ENCODE measurements at regions not wholly inside any gene's neighbourhood (a gene's known extent, or its start where the extent isn't known, plus 50 kb on each side); places are given as distances from the start of the nearest gene placed in this dataset.
"Not testable (repeated sequence)": the region's sequence is repeated elsewhere in the genome, so short reads cannot be mapped to it uniquely, and the experiment has no call there.

GRCh38 chr7:67896721-67897120, 900.1 kb downstream of the TYW1 start:
- Histone ChIP-seq H3K4me1 (replicated peaks in 1 of 2) (no peaks in the 10 kb centered on the region), H3K27ac (no peak overlapping the region), H3K4me3 (no peak overlapping the region)
- in situ Hi-C loops (cut with MboI; ENCODE audit: low pct_unique_long_range_greater_than_20kb in 2 of 9, low sequenced_read_pairs in 9 of 9, unreplicated experiment in 9 of 9): no loop called here
- ATAC-seq (replicated peaks in 6 of 8): no peak

GRCh38 chr7:67900456-67900855, 903.8 kb downstream of the TYW1 start:
- 0 to 17% methylated on average over 1 of the region's 2 CpGs; no CpG with 5 or more reads in 8 of the 10 experiments for WGBS, 10 experiments
- no peaks in the 10 kb centered on the region for H3K4me1 ChIP-seq (replicated peaks in 1 of 2)
- H3K27ac ChIP-seq: no peak overlapping the region
- no peak for ATAC-seq (replicated peaks in 6 of 8)
- no peak overlapping the region for H3K4me3 ChIP-seq
- in situ Hi-C loops (cut with MboI; ENCODE audit: low pct_unique_long_range_greater_than_20kb in 2 of 9, low sequenced_read_pairs in 9 of 9, unreplicated experiment in 9 of 9): no loop called here

GRCh38 chr7:67901808-67902480, 905.3 kb downstream of the TYW1 start:
- Histone ChIP-seq H3K27ac (no peak overlapping the region), H3K4me1 (replicated peaks in 1 of 2) (no peaks in the 10 kb centered on the region), H3K4me3 (no peak overlapping the region)
- in situ Hi-C loops (cut with MboI; ENCODE audit: low pct_unique_long_range_greater_than_20kb in 2 of 9, low sequenced_read_pairs in 9 of 9, unreplicated experiment in 9 of 9): no loop called here
- peak in 4 of 8 experiments; percentile 29 to 57 (median 52) for ATAC-seq (replicated peaks in 6 of 8)
- WGBS, 10 experiments: 14 to 90% (median 72%) methylated on average over 3 to 14 of the region's 17 CpGs; no CpG with 5 or more reads in 1 of the 10 experiments

GRCh38 chr7:67907792-67908191, 911.2 kb downstream of the TYW1 start:
- 0 to 76% (median 66%) methylated on average over 1 to 4 of the region's 5 CpGs; no CpG with 5 or more reads in 4 of the 10 experiments for WGBS, 10 experiments
- no peaks in the 10 kb centered on the region for H3K4me1 ChIP-seq (replicated peaks in 1 of 2)
- H3K27ac ChIP-seq: no peak overlapping the region
- in situ Hi-C loops (cut with MboI; ENCODE audit: low pct_unique_long_range_greater_than_20kb in 2 of 9, low sequenced_read_pairs in 9 of 9, unreplicated experiment in 9 of 9): no loop called here
- ATAC-seq (replicated peaks in 6 of 8): no peak
- H3K4me3 ChIP-seq: no peak overlapping the region

GRCh38 chr7:67912437-67912836, 915.8 kb downstream of the TYW1 start:
- 17 to 100% (median 92%) methylated on average over 1 to 2 of the region's 2 CpGs; no CpG with 5 or more reads in 3 of the 10 experiments for WGBS, 10 experiments
- in situ Hi-C loops (cut with MboI; ENCODE audit: low pct_unique_long_range_greater_than_20kb in 2 of 9, low sequenced_read_pairs in 9 of 9, unreplicated experiment in 9 of 9): no loop called here
- Histone ChIP-seq H3K27ac (no peak overlapping the region), H3K4me1 (replicated peaks in 1 of 2) (peaks cover 0 to 10% of the 10 kb centered on the region in 2 donors), H3K4me3 (no peak overlapping the region)
- no peak for ATAC-seq (replicated peaks in 6 of 8)

GRCh38 chr7:67913604-67914003, 917.0 kb downstream of the TYW1 start:
- H3K4me3 ChIP-seq: no peak overlapping the region
- ATAC-seq (replicated peaks in 6 of 8): peak in 3 of 8 experiments; percentile 24 to 48 (median 47)
- in situ Hi-C loops (cut with MboI; ENCODE audit: low pct_unique_long_range_greater_than_20kb in 2 of 9, low sequenced_read_pairs in 9 of 9, unreplicated experiment in 9 of 9): no loop called here
- no peak overlapping the region for H3K27ac ChIP-seq
- H3K4me1 ChIP-seq (replicated peaks in 1 of 2): peaks cover 0 to 10% of the 10 kb centered on the region in 2 donors

GRCh38 chr7:67916111-67916510, 919.5 kb downstream of the TYW1 start:
- ATAC-seq (replicated peaks in 6 of 8); in situ Hi-C loops (cut with MboI; ENCODE audit: low pct_unique_long_range_greater_than_20kb in 2 of 9, low sequenced_read_pairs in 9 of 9, unreplicated experiment in 9 of 9); H3K4me3 ChIP-seq: not testable (repeated sequence)
- WGBS, 10 experiments: 0 to 100% (median 50%) methylated on average over 1 of the region's 1 CpG; no CpG with 5 or more reads in 7 of the 10 experiments
- Histone ChIP-seq H3K4me1 (replicated peaks in 1 of 2) (peaks cover 0 to 13% of the 10 kb centered on the region in 2 donors), H3K27ac (peak overlapping the region in 1 of 2 donors; percentile 48)

GRCh38 chr7:67916571-67917436, 920.2 kb downstream of the TYW1 start:
- Histone ChIP-seq H3K4me3 (no peak overlapping the region), H3K4me1 (replicated peaks in 1 of 2) (peaks cover 0 to 13% of the 10 kb centered on the region in 2 donors), H3K27ac (peak overlapping the region in 1 of 2 donors; percentile 48)
- peak in 4 of 8 experiments; percentile 90 to 96 (median 94) for ATAC-seq (replicated peaks in 6 of 8)
- 32 to 84% (median 64%) methylated on average over 3 to 8 of the region's 9 CpGs; no CpG with 5 or more reads in 2 of the 10 experiments for WGBS, 10 experiments
- in situ Hi-C loops (cut with MboI; ENCODE audit: low pct_unique_long_range_greater_than_20kb in 2 of 9, low sequenced_read_pairs in 9 of 9, unreplicated experiment in 9 of 9): no loop called here

GRCh38 chr7:67917437-67917755, 920.8 kb downstream of the TYW1 start:
- in situ Hi-C loops (cut with MboI; ENCODE audit: low pct_unique_long_range_greater_than_20kb in 2 of 9, low sequenced_read_pairs in 9 of 9, unreplicated experiment in 9 of 9): no loop called here
- WGBS, 10 experiments: 50 to 100% (median 83%) methylated on average over 1 to 3 of the region's 3 CpGs; no CpG with 5 or more reads in 3 of the 10 experiments
- ATAC-seq (replicated peaks in 6 of 8): no peak
- Histone ChIP-seq H3K4me1 (replicated peaks in 1 of 2) (peaks cover 0 to 13% of the 10 kb centered on the region in 2 donors), H3K27ac (no peak overlapping the region), H3K4me3 (no peak overlapping the region)

- H3K27ac ChIP-seq: no peak overlapping the region
- 33 to 100% (median 63%) methylated on average over 1 to 3 of the region's 4 CpGs; no CpG with 5 or more reads in 1 of the 10 experiments for WGBS, 10 experiments
- in situ Hi-C loops (cut with MboI; ENCODE audit: low pct_unique_long_range_greater_than_20kb in 2 of 9, low sequenced_read_pairs in 9 of 9, unreplicated experiment in 9 of 9): no loop called here
- no peak overlapping the region for H3K4me3 ChIP-seq
- peaks cover 0 to 13% of the 10 kb centered on the region in 2 donors for H3K4me1 ChIP-seq (replicated peaks in 1 of 2)
- ATAC-seq (replicated peaks in 6 of 8): no peak
These were observed 921.5 kb downstream of the TYW1 start for GRCh38 chr7:67918158-67918557.

GRCh38 chr7:67923286-67923685, 926.7 kb downstream of the TYW1 start:
- 20 to 100% (median 46%) methylated on average over 1 to 3 of the region's 3 CpGs; no CpG with 5 or more reads in 1 of the 10 experiments for WGBS, 10 experiments
- H3K27ac ChIP-seq: no peak overlapping the region
- in situ Hi-C loops (cut with MboI; ENCODE audit: low pct_unique_long_range_greater_than_20kb in 2 of 9, low sequenced_read_pairs in 9 of 9, unreplicated experiment in 9 of 9): no loop called here

GRCh38 chr7:67928141-67928540, 931.5 kb downstream of the TYW1 start:
- peak in 4 of 8 experiments; percentile 99 for ATAC-seq (replicated peaks in 6 of 8)
- WGBS, 10 experiments: 18 to 42% (median 31%) methylated on average over 1 to 5 of the region's 5 CpGs; no CpG with 5 or more reads in 4 of the 10 experiments
- H3K4me3 ChIP-seq: no peak overlapping the region
- no peak overlapping the region for H3K27ac ChIP-seq
- H3K4me1 ChIP-seq (replicated peaks in 1 of 2): peaks cover 5 to 19% of the 10 kb centered on the region in 2 donors
- in situ Hi-C loops (cut with MboI; ENCODE audit: low pct_unique_long_range_greater_than_20kb in 2 of 9, low sequenced_read_pairs in 9 of 9, unreplicated experiment in 9 of 9): no loop called here

More at GRCh38 chr7:67923286-67923685, 926.7 kb downstream of the TYW1 start:
- Histone ChIP-seq H3K4me1 (replicated peaks in 1 of 2) (peaks cover 2 to 13% of the 10 kb centered on the region in 2 donors), H3K4me3 (no peak overlapping the region)
- ATAC-seq (replicated peaks in 6 of 8): no peak

GRCh38 chr7:67936447-67936846, 939.8 kb downstream of the TYW1 start:
- H3K27ac ChIP-seq; ATAC-seq (replicated peaks in 6 of 8); H3K4me1 ChIP-seq (replicated peaks in 1 of 2); in situ Hi-C loops (cut with MboI; ENCODE audit: low pct_unique_long_range_greater_than_20kb in 2 of 9, low sequenced_read_pairs in 9 of 9, unreplicated experiment in 9 of 9); H3K4me3 ChIP-seq: not testable (repeated sequence)
- 13 to 100% (median 80%) methylated on average over 3 to 8 of the region's 8 CpGs for WGBS, 10 experiments

Data from motor neuron (in vitro differentiated cells).